ENCODE measurements at regions not wholly inside any gene's neighbourhood (a gene's known extent, or its start where the extent isn't known, plus 50 kb on each side); places are given as distances from the start of the nearest gene placed in this dataset.

DNA sequence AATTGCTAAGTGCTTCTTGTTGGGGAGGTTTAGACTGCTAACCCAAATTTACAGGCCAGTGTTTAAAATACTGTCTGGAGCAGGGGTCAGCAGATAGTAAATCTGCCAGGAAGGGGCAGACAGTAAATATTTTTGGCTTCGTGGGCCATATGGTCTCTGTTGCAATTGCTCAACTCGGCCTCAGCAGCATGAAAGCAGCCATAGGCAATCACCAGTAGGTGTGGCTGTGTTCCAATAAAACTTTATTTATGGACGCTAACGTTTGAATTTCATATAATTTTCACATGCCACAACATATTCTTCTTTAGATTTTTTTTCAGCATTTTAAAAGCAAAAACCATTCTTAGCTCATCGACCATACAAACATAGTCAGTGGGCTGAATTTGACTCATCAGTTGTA is 172.7 kb downstream of the BRINP2 start:
- peaks cover 6% of the 10 kb centered on the region for H3K27me3 ChIP-seq (ENCODE audit: control insufficient read depth, insufficient read depth, low read length)
- no peak for TF ChIP-seq EZH2 (IDR thresholded peaks at IDR 0.05; ENCODE audit: low read length, missing control alignments)
- TF ChIP-seq, protein P1, sequence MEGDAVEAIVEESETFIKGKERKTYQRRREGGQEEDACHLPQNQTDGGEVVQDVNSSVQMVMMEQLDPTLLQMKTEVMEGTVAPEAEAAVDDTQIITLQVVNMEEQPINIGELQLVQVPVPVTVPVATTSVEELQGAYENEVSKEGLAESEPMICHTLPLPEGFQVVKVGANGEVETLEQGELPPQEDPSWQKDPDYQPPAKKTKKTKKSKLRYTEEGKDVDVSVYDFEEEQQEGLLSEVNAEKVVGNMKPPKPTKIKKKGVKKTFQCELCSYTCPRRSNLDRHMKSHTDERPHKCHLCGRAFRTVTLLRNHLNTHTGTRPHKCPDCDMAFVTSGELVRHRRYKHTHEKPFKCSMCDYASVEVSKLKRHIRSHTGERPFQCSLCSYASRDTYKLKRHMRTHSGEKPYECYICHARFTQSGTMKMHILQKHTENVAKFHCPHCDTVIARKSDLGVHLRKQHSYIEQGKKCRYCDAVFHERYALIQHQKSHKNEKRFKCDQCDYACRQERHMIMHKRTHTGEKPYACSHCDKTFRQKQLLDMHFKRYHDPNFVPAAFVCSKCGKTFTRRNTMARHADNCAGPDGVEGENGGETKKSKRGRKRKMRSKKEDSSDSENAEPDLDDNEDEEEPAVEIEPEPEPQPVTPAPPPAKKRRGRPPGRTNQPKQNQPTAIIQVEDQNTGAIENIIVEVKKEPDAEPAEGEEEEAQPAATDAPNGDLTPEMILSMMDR (conservative IDR thresholded peaks at IDR 0.05 in 1 of 2, IDR thresholded peaks at IDR 0.05 in 1 of 2; ENCODE audit: low read depth in 1 of 2, low read length in 2 of 2) = no peak
- H3K4me3 ChIP-seq (replicated peaks in 1 of 4; ENCODE audit: control extremely low read depth in 1 of 4, insufficient read depth in 1 of 4, low read depth in 3 of 4, low read length in 4 of 4) = no peak overlapping the region
- no peak overlapping the region for H2AFZ ChIP-seq (ENCODE audit: low read length)
- H4K20me1 ChIP-seq (ENCODE audit: control insufficient read depth, extremely low read depth, insufficient read depth, low read length) = no peaks in the 10 kb centered on the region
- no peaks in the 10 kb centered on the region for H3K9me3 ChIP-seq (ENCODE audit: control insufficient read depth, insufficient read depth, low read depth, low read length)
- no peak overlapping the region for H3K9ac ChIP-seq (ENCODE audit: insufficient read depth, low read length)
- no peaks in the 10 kb centered on the region for H3K36me3 ChIP-seq (ENCODE audit: control insufficient read depth, insufficient read depth, low read length)
- no peaks in the 10 kb centered on the region for H3K4me1 ChIP-seq (ENCODE audit: control insufficient read depth, extremely low read depth, insufficient read depth, low read length)
- H3K4me2 ChIP-seq (ENCODE audit: extremely low read depth, insufficient read depth, low read length) = no peak overlapping the region
- DNase-seq (ENCODE audit: low read depth in 2 of 2) = peak in 1 of 2 donors; percentile 49
- no peak overlapping the region for H3K27ac ChIP-seq (ENCODE audit: insufficient read depth, low read length)
- H3K79me2 ChIP-seq (ENCODE audit: control insufficient read depth, insufficient read depth, low read length) = no peaks in the 10 kb centered on the region

DNA sequence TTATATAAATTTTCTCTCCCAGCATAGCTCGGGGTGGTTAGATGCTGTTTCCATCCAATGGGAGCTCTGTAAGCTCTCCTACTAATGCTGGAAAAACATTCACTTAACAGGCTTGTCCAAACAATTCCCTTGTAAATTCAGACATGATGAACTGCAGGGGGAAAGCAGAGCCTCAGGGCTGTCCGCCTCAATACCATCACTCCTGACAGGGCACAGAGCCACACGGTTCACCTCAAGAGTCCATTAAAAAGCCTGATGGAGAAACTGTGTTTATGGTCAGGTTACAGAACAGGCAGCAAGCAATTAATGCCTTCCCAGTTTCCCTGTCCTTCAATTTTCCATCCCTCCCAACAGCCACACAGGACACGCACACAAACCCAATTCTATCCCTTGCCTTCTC is 171.0 kb downstream of the BRINP2 start:
- Histone ChIP-seq H3K9ac (ENCODE audit: insufficient read depth, low read length) (no peak overlapping the region), H4K20me1 (ENCODE audit: control insufficient read depth, extremely low read depth, insufficient read depth, low read length) (no peaks in the 10 kb centered on the region), H3K4me2 (ENCODE audit: extremely low read depth, insufficient read depth, low read length) (no peak overlapping the region), H3K4me1 (ENCODE audit: control insufficient read depth, extremely low read depth, insufficient read depth, low read length) (no peaks in the 10 kb centered on the region), H3K27me3 (ENCODE audit: control insufficient read depth, insufficient read depth, low read length) (peaks cover 6% of the 10 kb centered on the region), H3K36me3 (ENCODE audit: control insufficient read depth, insufficient read depth, low read length) (no peaks in the 10 kb centered on the region), H3K27ac (ENCODE audit: insufficient read depth, low read length) (no peak overlapping the region), H3K4me3 (replicated peaks in 1 of 4; ENCODE audit: control extremely low read depth in 1 of 4, insufficient read depth in 1 of 4, low read depth in 3 of 4, low read length in 4 of 4) (no peak overlapping the region), H3K9me3 (ENCODE audit: control insufficient read depth, insufficient read depth, low read depth, low read length) (no peaks in the 10 kb centered on the region), H3K79me2 (ENCODE audit: control insufficient read depth, insufficient read depth, low read length) (no peaks in the 10 kb centered on the region), H2AFZ (ENCODE audit: low read length) (no peak overlapping the region)
- DNase-seq (ENCODE audit: low read depth in 2 of 2) = no peak
- no peak for TF ChIP-seq EZH2 (IDR thresholded peaks at IDR 0.05; ENCODE audit: low read length, missing control alignments)
- TF ChIP-seq, protein P1 (conservative IDR thresholded peaks at IDR 0.05 in 1 of 2, IDR thresholded peaks at IDR 0.05 in 1 of 2; ENCODE audit: low read depth in 1 of 2, low read length in 2 of 2) = no peak

DNA sequence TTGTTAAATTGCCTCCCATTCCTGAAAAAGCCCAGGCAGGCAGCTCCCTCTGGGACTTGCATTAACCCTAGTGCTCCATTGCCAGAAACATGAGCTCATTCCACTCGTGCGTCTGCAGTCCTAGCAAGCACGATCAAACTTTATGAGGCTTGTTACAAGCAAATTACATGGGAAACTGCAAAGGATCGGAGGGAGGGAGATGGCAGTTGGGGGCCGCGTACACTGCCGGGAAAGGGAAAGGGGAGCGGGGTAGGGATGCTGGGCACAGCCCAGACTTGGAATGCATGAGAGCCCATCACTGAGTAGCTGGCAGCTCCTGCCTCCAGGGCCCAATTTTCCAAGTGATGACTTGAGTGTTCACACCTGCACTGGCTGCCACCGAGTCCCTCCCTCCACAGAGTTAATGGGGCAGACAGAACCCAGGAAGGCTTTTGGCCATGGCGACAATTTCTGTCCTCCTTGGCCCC is 169.9 kb downstream of the BRINP2 start:
- H3K4me2 ChIP-seq (ENCODE audit: extremely low read depth, insufficient read depth, low read length) = no peak overlapping the region
- no peaks in the 10 kb centered on the region for H4K20me1 ChIP-seq (ENCODE audit: control insufficient read depth, extremely low read depth, insufficient read depth, low read length)
- H3K27me3 ChIP-seq (ENCODE audit: control insufficient read depth, insufficient read depth, low read length) = peaks cover 6% of the 10 kb centered on the region
- no peak overlapping the region for H3K9ac ChIP-seq (ENCODE audit: insufficient read depth, low read length)
- H3K36me3 ChIP-seq (ENCODE audit: control insufficient read depth, insufficient read depth, low read length) = no peaks in the 10 kb centered on the region
- DNase-seq (ENCODE audit: low read depth in 2 of 2) = no peak
- no peak overlapping the region for H2AFZ ChIP-seq (ENCODE audit: low read length)
- no peaks in the 10 kb centered on the region for H3K79me2 ChIP-seq (ENCODE audit: control insufficient read depth, insufficient read depth, low read length)
- H3K4me1 ChIP-seq (ENCODE audit: control insufficient read depth, extremely low read depth, insufficient read depth, low read length) = no peaks in the 10 kb centered on the region
- no peak overlapping the region for H3K4me3 ChIP-seq (replicated peaks in 1 of 4; ENCODE audit: control extremely low read depth in 1 of 4, insufficient read depth in 1 of 4, low read depth in 3 of 4, low read length in 4 of 4)
- no peak overlapping the region for H3K27ac ChIP-seq (ENCODE audit: insufficient read depth, low read length)
- no peaks in the 10 kb centered on the region for H3K9me3 ChIP-seq (ENCODE audit: control insufficient read depth, insufficient read depth, low read depth, low read length)
- no peak for TF ChIP-seq EZH2 (IDR thresholded peaks at IDR 0.05; ENCODE audit: low read length, missing control alignments)
- TF ChIP-seq, protein P1 (conservative IDR thresholded peaks at IDR 0.05 in 1 of 2, IDR thresholded peaks at IDR 0.05 in 1 of 2; ENCODE audit: low read depth in 1 of 2, low read length in 2 of 2) = no peak
